GM12878 (cell line): ENCODE measurements at regions not wholly inside any gene's neighbourhood (a gene's known extent, or its start where the extent isn't known, plus 50 kb on each side); places are given as distances from the start of the nearest gene placed in this dataset.

Experiments
- ATF3 ChIP-seq: IDR thresholded peaks from 2 replicates; pipeline ENCODE4 v1.6.1; 2011; ENCODE audit warnings: low read depth, mild to moderate bottlenecking, low read length, moderate library complexity, borderline replicate concordance; ENCODE audit errors: extremely low read depth
- BACH1 ChIP-seq: fragments of 450-650 bp; IDR thresholded peaks from 2 replicates; pipeline ENCODE4 v1.6.1; 2017; ENCODE audit warnings: mild to moderate bottlenecking, borderline replicate concordance
- CTCF ChIP-seq, 3 experiments: IDR thresholded peaks in 2 of 3; conservative IDR thresholded peaks in 1 of 3; 2 replicates each; pipeline ENCODE4 v1.5.1; 2011; ENCODE audit warnings: low read depth in 3 of 3, low read length in 3 of 3, mild to moderate bottlenecking in 3 of 3, control low read depth in 2 of 3, moderate library complexity in 2 of 3, inconsistent platforms in 1 of 3, mixed read lengths in 1 of 3; ENCODE audit not compliant: control insufficient read depth in 2 of 3, insufficient read depth in 1 of 3; ENCODE audit errors: extremely low read depth in 1 of 3
- HCFC1 ChIP-seq: fragments of 150-350 bp; IDR thresholded peaks from 2 replicates; pipeline ENCODE4 v1.6.1; 2014; ENCODE audit warnings: low read length
- JUND ChIP-seq: IDR thresholded peaks from 2 replicates; pipeline ENCODE4 v1.6.1; 2012; ENCODE audit warnings: low read depth, mild to moderate bottlenecking, low read length, improper control_type of control experiment, moderate library complexity
- REST ChIP-seq: IDR thresholded peaks from 2 replicates; pipeline ENCODE4 v1.6.1; 2012; ENCODE audit warnings: mild to moderate bottlenecking, low read depth, low read length
- SMC3 ChIP-seq: IDR thresholded peaks from 2 replicates; pipeline ENCODE4 v1.6.1; 2011; ENCODE audit warnings: low read length, improper control_type of control experiment, borderline replicate concordance
- ZNF24 ChIP-seq: fragments of 450-650 bp; IDR thresholded peaks from 2 replicates; pipeline ENCODE4 v1.6.1; 2017; ENCODE audit warnings: antibody characterized with exemption, mild to moderate bottlenecking

- no peak for TF ChIP-seq CTCF (IDR thresholded peaks at IDR 0.05 in 2 of 3, conservative IDR thresholded peaks at IDR 0.05 in 1 of 3; ENCODE audit: control insufficient read depth in 2 of 3, extremely low read depth in 1 of 3, insufficient read depth in 1 of 3, low read depth in 3 of 3, low read length in 3 of 3)
- no peak for TF ChIP-seq HCFC1
- no peak for TF ChIP-seq SMC3
- no peak for TF ChIP-seq BACH1
- TF ChIP-seq REST, result no peak
- TF ChIP-seq ATF3, result no peak
- no peak for TF ChIP-seq JUND
- no peak for TF ChIP-seq ZNF24
These were observed 312.3 kb upstream of the PLXNA2 start for GRCh38 chr1:208556461-208556860.
